ENCODE measurements at regions not wholly inside any gene's neighbourhood (a gene's known extent, or its start where the extent isn't known, plus 50 kb on each side); places are given as distances from the start of the nearest gene placed in this dataset.

DNA sequence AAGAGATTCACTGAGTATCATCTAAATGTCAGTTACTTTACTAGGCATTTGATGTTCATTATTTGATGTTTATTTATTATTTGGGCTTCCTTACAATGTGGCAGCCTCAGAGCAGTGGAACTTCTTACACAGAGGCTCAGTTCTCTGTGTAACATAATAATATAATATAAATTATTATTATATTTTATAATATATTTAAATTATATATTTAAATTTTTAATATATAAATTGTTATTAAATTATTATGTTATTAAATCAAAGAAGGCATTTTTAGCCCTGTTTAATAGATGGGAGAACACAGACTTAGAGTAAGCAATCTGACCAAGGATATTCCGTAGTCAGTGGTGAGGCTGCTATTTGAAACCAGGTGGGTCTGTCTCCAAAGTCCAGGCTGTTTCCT lies 315.3 kb upstream of the SKOR2 start:
- TF ChIP-seq CTCF (conservative IDR thresholded peaks at IDR 0.05; ENCODE audit: low read depth, low read length): no peak
- no peak for TF ChIP-seq CEBPB (IDR thresholded peaks at IDR 0.05; ENCODE audit: low read depth, low read length)
- TF ChIP-seq POLR2A (IDR thresholded peaks at IDR 0.05; ENCODE audit: low read depth, low read length): no peak
- TF ChIP-seq MXI1 (IDR thresholded peaks at IDR 0.05; ENCODE audit: borderline replicate concordance, low read depth, low read length): no peak
- TF ChIP-seq SMC3 (IDR thresholded peaks at IDR 0.05; ENCODE audit: low read depth, low read length): no peak
- no peak for TF ChIP-seq RAD21 (IDR thresholded peaks at IDR 0.05; ENCODE audit: low read length)
- no peak for TF ChIP-seq CHD1 (IDR thresholded peaks at IDR 0.05; ENCODE audit: low read depth, low read length)
- no peak for TF ChIP-seq USF2 (IDR thresholded peaks at IDR 0.05; ENCODE audit: low read depth, low read length)
- TF ChIP-seq RFX5 (IDR thresholded peaks at IDR 0.05; ENCODE audit: low read depth, low read length): no peak
- TF ChIP-seq MAZ (IDR thresholded peaks at IDR 0.05; ENCODE audit: borderline replicate concordance, low read depth, low read length): no peak
- TF ChIP-seq FOS (IDR thresholded peaks at IDR 0.05; ENCODE audit: low read depth, low read length): no peak
- TF ChIP-seq, protein P1, sequence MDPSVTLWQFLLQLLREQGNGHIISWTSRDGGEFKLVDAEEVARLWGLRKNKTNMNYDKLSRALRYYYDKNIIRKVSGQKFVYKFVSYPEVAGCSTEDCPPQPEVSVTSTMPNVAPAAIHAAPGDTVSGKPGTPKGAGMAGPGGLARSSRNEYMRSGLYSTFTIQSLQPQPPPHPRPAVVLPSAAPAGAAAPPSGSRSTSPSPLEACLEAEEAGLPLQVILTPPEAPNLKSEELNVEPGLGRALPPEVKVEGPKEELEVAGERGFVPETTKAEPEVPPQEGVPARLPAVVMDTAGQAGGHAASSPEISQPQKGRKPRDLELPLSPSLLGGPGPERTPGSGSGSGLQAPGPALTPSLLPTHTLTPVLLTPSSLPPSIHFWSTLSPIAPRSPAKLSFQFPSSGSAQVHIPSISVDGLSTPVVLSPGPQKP (IDR thresholded peaks at IDR 0.05; ENCODE audit: borderline replicate concordance, low read depth, low read length): no peak
- TF ChIP-seq MAFK (IDR thresholded peaks at IDR 0.05; ENCODE audit: low read depth, low read length): no peak
- no peak for TF ChIP-seq BHLHE40 (IDR thresholded peaks at IDR 0.05; ENCODE audit: low read depth, low read length)
